CD14-positive monocyte (primary cell): ENCODE measurements at regions not wholly inside any gene's neighbourhood (a gene's known extent, or its start where the extent isn't known, plus 50 kb on each side); places are given as distances from the start of the nearest gene placed in this dataset.

ENCODE experiments used
- DNase-seq, 3 donors: peaks; one replicate each; pipeline ENCODE4 v3.0.0-alpha.2; 2011 to 2022
- H2AFZ ChIP-seq: 2 replicates; pipeline ENCODE4 v1.6.0; 2012; ENCODE audit warnings: mild to moderate bottlenecking, low read depth, low read length, inconsistent platforms; ENCODE audit not compliant: insufficient read depth, poor library complexity, severe bottlenecking
- H3K27ac ChIP-seq, 2 donors: 1 replicate in 1 of 2; 2 replicates in 1 of 2; pipeline ENCODE4 v1.5.1; 2012 to 2013; ENCODE audit warnings: low read length in 2 of 2, control low read depth in 1 of 2, inconsistent platforms in 1 of 2, low read depth in 1 of 2, mild to moderate bottlenecking in 1 of 2
- H3K27me3 ChIP-seq, 2 donors: one replicate each; pipeline versions ENCODE4 v1.6.0 to v1.6.1; 2011 to 2013; ENCODE audit warnings: low read length in 2 of 2; ENCODE audit not compliant: control insufficient read depth in 2 of 2, insufficient read depth in 2 of 2
- H3K36me3 ChIP-seq, 2 donors: replicated peaks in 1 of 2; 1 replicate in 1 of 2; 2 replicates in 1 of 2; pipeline versions ENCODE4 v1.5.1 to v1.6.1; 2012 to 2013; ENCODE audit warnings: low read length in 2 of 2, control low read depth in 1 of 2, inconsistent platforms in 1 of 2, mild to moderate bottlenecking in 1 of 2; ENCODE audit not compliant: insufficient read depth in 2 of 2, control insufficient read depth in 1 of 2
- H3K4me1 ChIP-seq, 2 donors: 1 replicate in 1 of 2; 2 replicates in 1 of 2; pipeline versions ENCODE4 v1.5.1 to v1.6.1; 2012 to 2013; ENCODE audit warnings: low read length in 2 of 2, control low read depth in 1 of 2, inconsistent platforms in 1 of 2, mild to moderate bottlenecking in 1 of 2, moderate library complexity in 1 of 2; ENCODE audit not compliant: insufficient read depth in 2 of 2, control insufficient read depth in 1 of 2
- H3K4me2 ChIP-seq: replicated peaks from 2 replicates; pipeline ENCODE3; 2012; ENCODE audit warnings: low read length, moderate library complexity, mild to moderate bottlenecking; ENCODE audit not compliant: poor library complexity, severe bottlenecking; ENCODE audit errors: extremely low read depth
- H3K4me3 ChIP-seq, 3 experiments: fragments of 200-600 bp in 1 of 3; sonication (generic) in 1 of 3; replicated peaks in 1 of 3; 1 replicate in 2 of 3; 2 replicates in 1 of 3; pipeline ENCODE4 v1.5.1; 2011 to 2013; ENCODE audit warnings: low read length in 3 of 3, mild to moderate bottlenecking in 3 of 3, control low read depth in 2 of 3, low read depth in 2 of 3, inconsistent platforms in 1 of 3, moderate library complexity in 1 of 3
- H3K79me2 ChIP-seq: 2 replicates; pipeline ENCODE4 v1.6.0; 2012; ENCODE audit warnings: mild to moderate bottlenecking, control low read depth, inconsistent platforms, low read length, moderate library complexity; ENCODE audit not compliant: insufficient read depth
- H3K9ac ChIP-seq: 2 replicates; pipeline ENCODE4 v1.6.0; 2017; ENCODE audit warnings: low read length, mild to moderate bottlenecking; ENCODE audit not compliant: insufficient read depth, poor library complexity, severe bottlenecking
- H3K9me3 ChIP-seq, 2 donors: replicated peaks in 1 of 2; 1 replicate in 1 of 2; 2 replicates in 1 of 2; pipeline versions ENCODE4 v1.5.1 to v1.6.1; 2012 to 2013; ENCODE audit warnings: low read length in 2 of 2, control low read depth in 1 of 2; ENCODE audit not compliant: control insufficient read depth in 1 of 2, insufficient read depth in 1 of 2
- H4K20me1 ChIP-seq: 2 replicates; pipeline ENCODE4 v1.6.0; 2012; ENCODE audit warnings: mild to moderate bottlenecking, low read length, control low read depth, moderate library complexity; ENCODE audit not compliant: insufficient read depth
- H3K27ac Mint-ChIP-seq, 7 donors: one replicate each; pipeline ENCODE4 v1.8.0; 2020; ENCODE audit warnings: mild to moderate bottlenecking in 7 of 7, mixed read lengths in 7 of 7, moderate library complexity in 6 of 7, inconsistent platforms in 2 of 7
- H3K27me3 Mint-ChIP-seq, 3 donors: one replicate each; pipeline ENCODE4 v1.8.0; 2021 to 2022; ENCODE audit warnings: low read depth in 3 of 3, mild to moderate bottlenecking in 3 of 3, mixed read lengths in 3 of 3, moderate library complexity in 3 of 3, inconsistent platforms in 1 of 3
- H3K36me3 Mint-ChIP-seq, 2 donors: one replicate each; pipeline ENCODE4 v1.8.0; 2020; ENCODE audit warnings: mixed read lengths in 2 of 2, inconsistent platforms in 1 of 2, mild to moderate bottlenecking in 1 of 2
- H3K4me1 Mint-ChIP-seq: one replicate; pipeline ENCODE4 v1.8.0; 2020; ENCODE audit warnings: mild to moderate bottlenecking, mixed read lengths
- H3K4me3 Mint-ChIP-seq, 2 donors: one replicate each; pipeline ENCODE4 v1.8.0; 2020; ENCODE audit warnings: mild to moderate bottlenecking in 2 of 2, mixed read lengths in 2 of 2, moderate library complexity in 1 of 2
- H3K9me3 Mint-ChIP-seq, 7 donors: one replicate each; pipeline ENCODE4 v1.8.0; 2020 to 2022; ENCODE audit warnings: mixed read lengths in 7 of 7, mild to moderate bottlenecking in 6 of 7, moderate library complexity in 6 of 7, inconsistent platforms in 2 of 7
- CTCF ChIP-seq: fragments of 200-600 bp; IDR thresholded peaks from one replicate; pipeline ENCODE4 v1.8.0; 2022; ENCODE audit warnings: antibody characterized with exemption, mild to moderate bottlenecking
- WGBS: methylation state at CpG from one replicate; pipeline ENCODE4 v1.1.5; 2013; ENCODE audit warnings: missing lambda C conversion rate; ENCODE audit not compliant: insufficient coverage; 5-methylcytosine and 5-hydroxymethylcytosine counted together
- intact Hi-C, 2 donors: fragments of 100-400 bp; cut with micrococcal nuclease; formaldehyde crosslinking; loops; one replicate each; pipeline versions ENCODE4 v1.15.0 to v1.15.1; 2023

- H3K4me1 ChIP-seq = no peaks in the 10 kb centered on the region
- Mint-ChIP-seq H3K36me3 (no peaks in the 10 kb centered on the region), H3K4me1 (no peaks in the 10 kb centered on the region), H3K4me3 (no peak overlapping the region), H3K27me3 (peaks cover 26 to 54% (median 32%) of the 10 kb centered on the region in 3 donors), H3K27ac (no peak overlapping the region), H3K9me3 (peaks cover 0 to 2% (median 0%) of the 10 kb centered on the region in 7 donors)
- intact Hi-C loops = no loop called here
- no peak for DNase-seq
- H3K9me3 ChIP-seq = no peaks in the 10 kb centered on the region
- no peaks in the 10 kb centered on the region for H4K20me1 ChIP-seq
- no peak overlapping the region for H2AFZ ChIP-seq
- no peak for TF ChIP-seq CTCF
- no peak overlapping the region for H3K9ac ChIP-seq
- peaks cover 0 to 13% of the 10 kb centered on the region in 2 donors for H3K27me3 ChIP-seq
- H3K79me2 ChIP-seq = no peaks in the 10 kb centered on the region
- H3K4me2 ChIP-seq = no peak overlapping the region
- no peak overlapping the region for H3K4me3 ChIP-seq
- 94% methylated on average over 10 of the region's 11 CpGs for WGBS
- H3K36me3 ChIP-seq = no peaks in the 10 kb centered on the region
- no peak overlapping the region for H3K27ac ChIP-seq
Observed at GRCh38 chr7:155392726-155393570, 65.0 kb upstream of the EN2 start.

GRCh38 chr7:155394413-155394812 lies 63.5 kb upstream of the EN2 start:
- DNase-seq = no peak
- intact Hi-C loops = no loop called here
- H3K36me3 Mint-ChIP-seq = no peaks in the 10 kb centered on the region
- no peak overlapping the region for H3K27ac Mint-ChIP-seq
- H3K9me3 Mint-ChIP-seq = peaks cover 0 to 2% (median 0%) of the 10 kb centered on the region in 7 donors
- no peak overlapping the region for H3K4me3 Mint-ChIP-seq
- no peaks in the 10 kb centered on the region for H3K9me3 ChIP-seq
- H3K27me3 Mint-ChIP-seq = peaks cover 22 to 48% (median 27%) of the 10 kb centered on the region in 3 donors
- no peaks in the 10 kb centered on the region for H3K79me2 ChIP-seq
- peaks cover 0 to 7% of the 10 kb centered on the region in 2 donors for H3K27me3 ChIP-seq
- TF ChIP-seq CTCF = no peak
- H4K20me1 ChIP-seq = no peaks in the 10 kb centered on the region
- no peaks in the 10 kb centered on the region for H3K36me3 ChIP-seq
- no peak overlapping the region for H3K9ac ChIP-seq
- H2AFZ ChIP-seq = no peak overlapping the region
- WGBS = 88% methylated on average over 5 of the region's 7 CpGs
- H3K27ac ChIP-seq = no peak overlapping the region
- no peak overlapping the region for H3K4me3 ChIP-seq
- H3K4me1 ChIP-seq = no peaks in the 10 kb centered on the region
- no peak overlapping the region for H3K4me2 ChIP-seq
- no peaks in the 10 kb centered on the region for H3K4me1 Mint-ChIP-seq
